Lower lobe of right lung (tissue), 2 donors: ENCODE measurements at regions not wholly inside any gene's neighbourhood (a gene's known extent, or its start where the extent isn't known, plus 50 kb on each side); places are given as distances from the start of the nearest gene placed in this dataset.

ENCODE experiments used
- ATAC-seq, 2 donors: fragments of 200-7000 bp; cut with Tn5 transposase; one replicate each; pipeline ENCODE4 v1.9.1; 2020 to 2022; ENCODE audit warnings: mild to moderate bottlenecking in 2 of 2, moderate library complexity in 2 of 2
- DNase-seq: peaks from one replicate; pipeline ENCODE4 v3.0.0-alpha.2; 2020
- H3K27ac ChIP-seq: fragments of 200-600 bp; one replicate; pipeline ENCODE4 v1.8.0; 2022
- H3K27me3 ChIP-seq: fragments of 200-600 bp; one replicate; pipeline ENCODE4 v1.8.0; 2022; ENCODE audit warnings: low read depth
- H3K36me3 ChIP-seq: fragments of 200-600 bp; one replicate; pipeline ENCODE4 v1.8.0; 2022; ENCODE audit warnings: mild to moderate bottlenecking
- H3K4me1 ChIP-seq: fragments of 200-600 bp; one replicate; pipeline ENCODE4 v1.8.0; 2022
- H3K4me3 ChIP-seq: fragments of 200-600 bp; one replicate; pipeline ENCODE4 v1.8.0; 2022; ENCODE audit warnings: mild to moderate bottlenecking
- H3K9me3 ChIP-seq: fragments of 200-600 bp; one replicate; pipeline ENCODE4 v1.8.0; 2022
- intact Hi-C: fragments of 100-400 bp; cut with DNase I; formaldehyde crosslinking; loops from one replicate; pipeline ENCODE4 v1.11.0; 2022
- TF ChIP-seq, protein P1 (sequence below): fragments of 200-600 bp; IDR thresholded peaks from one replicate; pipeline ENCODE4 v1.8.0; 2022; ENCODE audit warnings: antibody characterized with exemption, mild to moderate bottlenecking
- donor health status: DM: no; HTN: yes; CAD: no; lungs with severe emphysema.

DNA sequence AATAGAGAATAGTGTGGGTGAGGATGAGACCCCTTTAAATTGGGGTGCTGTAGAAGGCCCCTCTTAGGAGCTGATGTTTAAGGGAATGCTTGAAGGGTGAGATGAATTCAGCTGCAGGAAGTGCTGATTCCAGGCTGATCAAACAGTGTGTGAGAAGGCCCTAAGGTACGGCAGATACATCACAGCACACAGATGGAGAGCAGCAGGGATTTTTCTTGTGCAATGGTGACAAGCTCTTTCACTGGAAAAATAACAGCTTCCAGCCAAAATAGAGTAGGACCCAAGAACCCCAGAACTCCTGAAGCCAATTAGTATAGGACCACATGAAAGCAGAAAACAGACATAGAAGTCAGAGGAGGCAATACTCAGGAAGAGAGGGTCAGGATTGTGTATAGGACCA lies 296.9 kb downstream of the ADRA2A start:
- TF ChIP-seq, protein P1, sequence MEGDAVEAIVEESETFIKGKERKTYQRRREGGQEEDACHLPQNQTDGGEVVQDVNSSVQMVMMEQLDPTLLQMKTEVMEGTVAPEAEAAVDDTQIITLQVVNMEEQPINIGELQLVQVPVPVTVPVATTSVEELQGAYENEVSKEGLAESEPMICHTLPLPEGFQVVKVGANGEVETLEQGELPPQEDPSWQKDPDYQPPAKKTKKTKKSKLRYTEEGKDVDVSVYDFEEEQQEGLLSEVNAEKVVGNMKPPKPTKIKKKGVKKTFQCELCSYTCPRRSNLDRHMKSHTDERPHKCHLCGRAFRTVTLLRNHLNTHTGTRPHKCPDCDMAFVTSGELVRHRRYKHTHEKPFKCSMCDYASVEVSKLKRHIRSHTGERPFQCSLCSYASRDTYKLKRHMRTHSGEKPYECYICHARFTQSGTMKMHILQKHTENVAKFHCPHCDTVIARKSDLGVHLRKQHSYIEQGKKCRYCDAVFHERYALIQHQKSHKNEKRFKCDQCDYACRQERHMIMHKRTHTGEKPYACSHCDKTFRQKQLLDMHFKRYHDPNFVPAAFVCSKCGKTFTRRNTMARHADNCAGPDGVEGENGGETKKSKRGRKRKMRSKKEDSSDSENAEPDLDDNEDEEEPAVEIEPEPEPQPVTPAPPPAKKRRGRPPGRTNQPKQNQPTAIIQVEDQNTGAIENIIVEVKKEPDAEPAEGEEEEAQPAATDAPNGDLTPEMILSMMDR = no peak

DNA sequence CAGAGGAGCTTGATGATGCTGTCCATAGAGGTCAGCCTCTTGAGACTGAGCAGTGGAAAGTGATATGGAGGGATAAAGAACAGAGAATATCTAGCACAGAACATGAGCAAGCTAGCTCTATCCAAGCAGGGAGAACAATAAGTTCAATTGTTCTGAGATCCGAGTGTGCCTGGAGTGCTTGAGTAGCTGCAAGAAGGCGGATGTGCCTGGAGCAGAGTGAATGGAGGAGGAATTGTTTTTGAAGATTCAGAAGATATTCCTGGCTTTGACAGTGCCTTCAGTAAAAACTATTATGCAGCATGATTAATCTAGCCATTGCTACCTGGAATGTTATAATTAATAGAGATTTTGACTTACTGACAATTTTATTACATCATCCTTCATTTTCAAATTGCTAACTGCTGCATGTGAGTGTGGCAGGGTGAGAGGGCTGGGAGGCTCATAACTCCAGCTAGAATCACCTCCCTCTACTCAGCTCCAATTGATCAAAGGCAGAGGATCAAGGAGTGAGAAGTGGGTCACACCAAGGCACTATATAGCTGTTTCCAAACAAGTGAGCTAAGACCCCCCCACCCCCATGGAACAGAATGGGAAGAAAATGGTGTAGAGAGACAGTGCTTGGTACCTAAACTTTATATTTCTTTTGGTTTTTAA lies 302.8 kb downstream of the ADRA2A start:
- Histone ChIP-seq H3K4me3 (no peak overlapping the region), H3K4me1 (no peaks in the 10 kb centered on the region), H3K27ac (no peak overlapping the region), H3K36me3 (no peaks in the 10 kb centered on the region), H3K9me3 (no peaks in the 10 kb centered on the region), H3K27me3 (no peaks in the 10 kb centered on the region)
- DNase-seq = no peak
- no peak for ATAC-seq
- intact Hi-C loops = no loop called here
- TF ChIP-seq, protein P1 = no peak

More for the DNA sequence above, 296.9 kb downstream of the ADRA2A start:
- no peaks in the 10 kb centered on the region for H3K36me3 ChIP-seq
- no peak overlapping the region for H3K27ac ChIP-seq
- H3K9me3 ChIP-seq = no peaks in the 10 kb centered on the region
- H3K4me1 ChIP-seq = no peaks in the 10 kb centered on the region
- H3K27me3 ChIP-seq = no peaks in the 10 kb centered on the region
- intact Hi-C loops = no loop called here
- DNase-seq = no peak
- ATAC-seq = no peak
- no peak overlapping the region for H3K4me3 ChIP-seq

DNA sequence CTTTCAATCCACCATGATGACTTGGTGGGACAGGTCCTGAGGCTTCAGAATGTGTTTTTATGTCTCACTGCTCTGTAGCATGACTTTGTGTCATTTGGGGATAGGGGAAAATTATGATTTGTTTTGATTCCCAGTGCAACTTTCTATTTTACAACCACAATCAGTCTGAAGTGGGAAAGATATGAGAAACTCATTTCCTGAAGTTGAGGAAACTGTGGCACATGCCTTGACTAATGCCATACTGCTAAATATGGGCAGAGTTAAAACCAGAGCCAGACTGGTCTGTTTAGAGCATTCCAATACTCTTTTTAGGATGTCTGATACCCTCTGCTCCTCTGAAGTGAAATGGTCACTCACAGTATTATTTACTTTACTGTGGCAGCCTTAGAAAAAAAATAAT lies 307.7 kb downstream of the ADRA2A start:
- DNase-seq (no peak), ATAC-seq (no peak)
- Histone ChIP-seq H3K27me3 (no peaks in the 10 kb centered on the region), H3K27ac (no peak overlapping the region), H3K4me3 (no peak overlapping the region), H3K4me1 (no peaks in the 10 kb centered on the region), H3K36me3 (no peaks in the 10 kb centered on the region), H3K9me3 (no peaks in the 10 kb centered on the region)
- TF ChIP-seq, protein P1 = no peak
- intact Hi-C loops = no loop called here

DNA sequence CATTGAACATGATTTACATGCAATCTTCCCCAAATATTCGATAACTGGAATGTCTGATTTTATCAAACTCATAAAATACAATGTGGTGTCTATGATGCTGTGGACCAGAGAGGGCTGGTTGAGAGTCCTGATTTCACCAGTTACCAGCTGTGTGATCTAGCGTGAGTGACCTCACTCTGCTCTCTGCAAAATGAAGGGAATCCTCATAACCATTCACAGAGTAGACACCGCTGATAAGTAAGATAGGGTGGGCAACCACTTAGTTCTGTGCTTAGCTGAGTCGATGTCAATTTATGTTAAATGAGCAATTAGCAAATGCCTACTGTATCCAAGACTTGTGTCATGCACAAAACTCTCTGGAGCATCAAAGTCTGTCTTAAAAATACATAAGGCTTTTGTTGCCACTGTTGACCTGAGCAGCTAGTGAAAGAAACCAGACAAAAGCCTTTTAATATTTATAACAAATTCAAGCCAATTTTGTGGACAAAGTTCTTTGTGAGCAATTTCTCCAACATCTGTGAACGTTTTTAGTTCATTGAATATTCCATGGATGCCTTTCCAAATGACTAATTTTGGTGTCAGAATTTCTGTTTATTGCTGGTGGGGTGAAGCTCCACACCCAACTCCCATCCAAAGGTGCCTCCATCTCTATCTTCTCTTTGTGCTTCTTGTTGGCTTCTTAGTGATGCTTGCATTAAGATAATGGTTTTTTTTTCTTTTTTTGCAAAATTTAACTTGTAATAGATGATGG lies 314.2 kb downstream of the ADRA2A start:
- H3K4me3 ChIP-seq = no peak overlapping the region
- ATAC-seq (no peak), DNase-seq (no peak)
- TF ChIP-seq, protein P1 = no peak
- no peaks in the 10 kb centered on the region for H3K27me3 ChIP-seq
- no peak overlapping the region for H3K27ac ChIP-seq
- H3K9me3 ChIP-seq = no peaks in the 10 kb centered on the region
- intact Hi-C loops = no loop called here
- no peaks in the 10 kb centered on the region for H3K4me1 ChIP-seq
- no peaks in the 10 kb centered on the region for H3K36me3 ChIP-seq

DNA sequence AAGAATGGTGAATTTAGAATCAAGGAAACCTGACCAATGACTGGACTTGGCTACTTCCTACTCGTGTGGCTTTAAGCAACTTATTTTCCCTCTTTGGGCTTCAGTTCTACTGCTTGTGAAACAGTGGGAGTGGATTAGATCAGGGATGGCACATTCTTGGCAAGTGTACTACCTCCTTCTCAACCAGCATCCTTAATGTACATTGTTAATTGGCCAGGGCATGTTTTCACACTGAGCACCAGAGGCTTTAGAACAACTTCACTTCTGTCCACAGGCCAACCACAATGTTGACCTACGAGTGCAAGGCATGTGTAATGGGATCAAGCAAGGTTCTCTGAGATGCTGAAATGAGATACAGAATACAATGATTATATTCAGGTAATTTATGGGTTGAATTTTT lies 315.3 kb downstream of the ADRA2A start:
- DNase-seq (no peak), ATAC-seq (no peak)
- Histone ChIP-seq H3K4me3 (no peak overlapping the region), H3K27me3 (no peaks in the 10 kb centered on the region), H3K36me3 (no peaks in the 10 kb centered on the region), H3K4me1 (no peaks in the 10 kb centered on the region), H3K27ac (no peak overlapping the region), H3K9me3 (no peaks in the 10 kb centered on the region)
- TF ChIP-seq, protein P1 = no peak
- intact Hi-C loops = no loop called here
